G401.6 (cell line): ENCODE measurements at regions not wholly inside any gene's neighbourhood (a gene's known extent, or its start where the extent isn't known, plus 50 kb on each side); places are given as distances from the start of the nearest gene placed in this dataset.

ENCODE experiments used
- FAIRE-seq: peaks from 2 replicates; lab custom pipeline; 2012; peaks lifted over from hg19 to GRCh38; lab: Jason Lieb, UNC

DNA sequence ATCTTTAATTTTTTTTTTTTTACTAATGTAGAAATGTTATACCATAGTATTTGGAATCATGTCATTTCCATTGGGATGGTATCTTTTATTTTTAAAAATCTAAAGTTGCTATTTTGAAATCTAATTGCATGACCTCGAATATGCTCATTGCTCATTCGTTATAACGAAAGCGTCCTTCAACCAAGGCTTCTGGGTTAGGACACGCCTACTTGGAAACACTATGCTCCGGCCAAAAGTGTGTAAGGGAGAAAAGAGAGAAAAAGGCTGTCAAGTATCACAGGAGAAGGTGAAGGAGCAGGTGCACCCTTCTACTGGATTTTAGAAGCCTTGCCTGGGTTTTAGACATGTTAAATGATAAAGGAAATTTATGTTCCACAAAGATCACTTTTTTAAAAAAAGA is 465.9 kb upstream of the ID2 start:
- no peak for FAIRE-seq

- no peak for FAIRE-seq
Observed at GRCh38 chr2:8216397-8216796, 465.5 kb upstream of the ID2 start.

DNA sequence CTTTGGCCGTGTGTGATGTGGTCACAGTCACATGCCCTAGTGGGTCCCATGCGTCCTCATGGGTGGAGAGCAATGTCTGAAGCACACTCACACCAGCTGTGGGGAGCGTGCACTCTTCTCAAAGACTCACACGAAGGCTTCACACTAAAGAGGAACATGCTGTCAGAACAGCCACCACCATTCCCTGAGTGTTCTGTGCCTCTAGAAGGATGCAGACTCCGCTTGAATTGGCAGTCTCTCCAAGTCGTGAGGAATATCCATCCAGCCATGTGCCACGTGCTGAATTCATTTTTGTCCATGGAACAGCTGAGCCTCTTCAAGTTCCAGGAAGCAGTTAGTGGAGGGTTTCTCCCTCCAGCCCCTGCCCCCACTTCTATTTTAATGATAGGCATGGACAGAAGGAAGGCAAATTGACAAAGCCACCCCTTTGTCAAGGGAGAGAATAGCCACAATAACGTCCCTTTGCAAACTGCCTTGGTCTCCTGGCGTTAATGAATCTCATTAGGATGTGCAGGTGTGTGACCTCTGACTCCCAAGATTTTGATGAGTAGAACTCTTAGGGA is 464.3 kb upstream of the ID2 start:
- FAIRE-seq, result no peak

DNA sequence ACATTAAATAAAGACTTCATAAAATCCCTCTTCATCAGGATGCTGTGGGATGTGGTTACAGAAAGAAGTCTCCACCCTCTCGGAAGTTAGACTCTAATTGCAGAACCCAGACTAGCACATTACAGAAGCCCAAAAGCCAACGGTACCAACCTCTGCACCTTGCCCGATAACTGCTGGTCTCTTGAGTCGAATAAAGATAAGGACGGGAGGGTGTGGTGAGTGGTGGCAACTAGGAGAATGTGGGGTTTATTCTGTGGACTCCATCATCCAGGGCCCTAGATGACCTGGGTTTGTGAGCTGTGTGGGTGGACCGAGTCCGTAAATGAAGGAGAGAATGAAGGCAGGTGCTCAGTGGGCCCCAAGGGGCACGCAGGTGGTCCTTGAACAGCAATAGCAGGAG is 462.8 kb upstream of the ID2 start:
- FAIRE-seq, result no peak

- FAIRE-seq, result no peak
Observed at GRCh38 chr2:8219631-8220355, 462.1 kb upstream of the ID2 start.

GRCh38 chr2:8222979-8223694 is 458.7 kb upstream of the ID2 start:
- no peak for FAIRE-seq

- FAIRE-seq, result no peak
Observed at GRCh38 chr2:8223695-8224346, 458.0 kb upstream of the ID2 start.

GRCh38 chr2:8224347-8225190 is 457.3 kb upstream of the ID2 start:
- no peak for FAIRE-seq

- no peak for FAIRE-seq
Observed at GRCh38 chr2:8225266-8225665, 456.6 kb upstream of the ID2 start.

DNA sequence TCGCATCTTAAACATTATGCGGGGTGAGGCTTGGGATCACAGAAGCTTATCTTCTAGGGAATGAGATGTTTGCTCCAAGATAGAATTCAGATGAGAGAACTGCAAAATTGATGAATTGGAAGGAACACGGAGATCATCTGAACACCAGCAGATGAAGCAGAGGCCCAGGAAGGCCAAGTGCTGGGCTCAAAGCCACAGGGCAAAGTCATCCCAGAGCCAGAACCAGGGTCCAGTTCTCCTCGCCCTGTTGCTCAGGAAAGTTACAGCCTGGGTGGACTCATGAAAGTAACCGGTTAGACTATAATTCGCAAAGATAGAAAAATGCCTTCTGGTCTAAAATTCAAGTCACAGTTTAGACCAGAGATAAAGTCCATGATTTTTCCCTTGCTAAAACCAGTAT is 456.1 kb upstream of the ID2 start:
- no peak for FAIRE-seq

DNA sequence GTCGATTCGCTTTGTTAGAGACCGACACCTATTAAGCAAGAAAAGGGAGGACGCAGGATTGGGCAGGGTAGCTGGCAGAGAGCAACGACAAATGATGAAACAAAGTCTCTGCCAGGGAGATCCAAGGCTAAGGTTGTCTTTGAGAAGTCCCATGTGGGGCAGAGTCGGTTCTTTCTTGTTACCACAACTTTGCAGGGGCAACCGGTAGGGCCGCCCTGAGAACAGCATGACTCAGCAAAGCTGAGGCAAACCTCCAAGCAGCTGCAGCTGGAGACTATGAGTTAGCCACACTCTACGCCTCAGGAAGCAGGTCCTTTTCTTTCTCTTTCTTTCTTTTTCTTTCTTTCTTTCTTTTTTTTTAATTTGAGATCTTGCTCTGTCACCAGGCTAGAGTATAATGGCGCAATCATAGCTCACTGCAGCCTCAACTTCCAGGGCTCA is 452.3 kb upstream of the ID2 start:
- no peak for FAIRE-seq

DNA sequence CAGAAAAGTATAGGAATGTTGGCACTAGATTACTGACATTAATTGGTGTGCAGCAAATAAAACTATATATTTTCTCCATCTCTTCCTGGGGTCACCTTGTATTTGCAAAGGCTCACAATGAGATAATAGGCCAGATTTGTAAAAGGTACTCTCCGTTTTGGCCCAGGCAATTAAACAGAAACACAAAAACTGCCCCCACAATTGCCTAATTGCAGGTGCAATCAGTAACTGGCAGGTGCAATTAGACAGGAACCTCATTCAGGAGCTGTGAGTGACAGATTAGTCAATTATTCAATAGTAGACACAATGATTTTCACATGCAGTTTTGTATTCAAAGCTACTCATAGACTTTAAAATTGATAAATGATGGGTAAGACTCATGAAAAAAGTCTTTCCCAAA is 451.4 kb upstream of the ID2 start:
- no peak for FAIRE-seq

DNA sequence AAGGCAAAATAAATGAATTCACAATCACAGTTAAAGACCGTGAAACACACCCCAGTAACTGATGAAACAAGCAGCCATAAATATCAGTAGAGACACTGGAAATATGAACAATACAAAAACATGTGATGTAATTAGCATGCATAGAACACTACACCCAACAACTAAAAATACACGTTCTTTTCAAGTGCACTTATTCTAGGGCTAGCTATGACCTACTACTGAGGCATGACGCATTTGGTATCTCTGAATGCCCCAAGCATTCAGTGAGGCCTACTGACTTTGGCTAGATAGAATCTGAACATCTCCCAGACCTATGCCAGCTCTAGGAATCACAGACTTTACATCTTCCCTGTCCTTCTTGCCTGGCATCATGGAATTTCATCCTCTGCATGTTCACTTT is 450.0 kb upstream of the ID2 start:
- no peak for FAIRE-seq

GRCh38 chr2:8232871-8233270 is 449.0 kb upstream of the ID2 start:
- no peak for FAIRE-seq

DNA sequence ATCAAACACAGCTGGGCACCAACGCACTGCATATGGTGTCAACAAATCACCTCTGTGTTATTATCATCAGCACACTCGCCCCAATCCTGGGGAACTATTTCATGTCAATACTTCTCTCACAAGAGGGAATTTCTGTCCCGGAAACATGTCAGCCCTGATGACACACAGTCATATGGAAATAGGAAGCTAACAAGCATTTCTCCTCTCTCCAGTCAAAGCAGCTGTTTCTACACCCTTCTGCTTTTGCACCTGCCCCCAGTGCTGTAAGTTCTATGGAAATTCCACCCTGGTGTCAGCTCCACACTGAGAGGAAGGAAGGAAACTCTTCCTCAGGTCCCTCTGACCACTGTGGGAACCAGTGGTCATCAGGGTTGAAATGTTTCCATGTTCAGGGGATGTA is 447.6 kb upstream of the ID2 start:
- no peak for FAIRE-seq

DNA sequence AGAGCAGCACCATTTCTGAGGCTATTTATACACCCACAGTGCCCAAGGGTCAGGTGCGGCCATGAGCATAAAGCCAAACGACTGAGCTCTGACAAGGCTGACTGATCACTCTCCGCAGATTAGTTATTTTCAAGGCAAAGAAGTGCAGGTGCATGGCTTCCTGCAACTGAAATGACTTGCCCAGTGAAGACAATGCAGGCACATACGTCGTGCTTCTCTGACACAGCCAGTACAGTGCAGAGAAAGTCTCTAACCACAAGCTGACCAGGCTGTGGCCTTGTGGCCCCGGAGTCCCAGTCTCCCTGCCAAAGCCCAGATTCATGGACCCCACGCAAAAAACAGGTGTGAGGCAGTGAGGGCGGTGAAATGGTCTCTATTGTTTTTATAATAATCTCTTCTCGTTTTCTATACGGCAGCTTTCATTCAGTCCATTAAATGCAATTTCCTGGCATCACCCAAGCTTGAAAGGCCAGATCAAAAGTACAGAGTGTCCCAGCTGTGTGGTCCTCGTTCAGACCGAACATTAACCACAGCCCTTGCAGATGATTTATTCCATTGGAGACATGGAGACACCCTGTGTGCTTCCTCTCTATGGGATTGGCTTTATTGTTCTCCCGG is 447.0 kb upstream of the ID2 start:
- FAIRE-seq, result no peak

- FAIRE-seq, result no peak
Observed at GRCh38 chr2:8235419-8235818, 446.4 kb upstream of the ID2 start.

- no peak for FAIRE-seq
Observed at GRCh38 chr2:8236391-8236790, 445.5 kb upstream of the ID2 start.

GRCh38 chr2:8238521-8239230 is 443.2 kb upstream of the ID2 start:
- FAIRE-seq, result no peak

- no peak for FAIRE-seq
Observed at GRCh38 chr2:8239531-8240088, 442.2 kb upstream of the ID2 start.

- no peak for FAIRE-seq
Observed at GRCh38 chr2:8241317-8241716, 440.5 kb upstream of the ID2 start.
